ENCODE measurements at regions not wholly inside any gene's neighbourhood (a gene's known extent, or its start where the extent isn't known, plus 50 kb on each side); places are given as distances from the start of the nearest gene placed in this dataset.

- TF ChIP-seq, protein P1, sequence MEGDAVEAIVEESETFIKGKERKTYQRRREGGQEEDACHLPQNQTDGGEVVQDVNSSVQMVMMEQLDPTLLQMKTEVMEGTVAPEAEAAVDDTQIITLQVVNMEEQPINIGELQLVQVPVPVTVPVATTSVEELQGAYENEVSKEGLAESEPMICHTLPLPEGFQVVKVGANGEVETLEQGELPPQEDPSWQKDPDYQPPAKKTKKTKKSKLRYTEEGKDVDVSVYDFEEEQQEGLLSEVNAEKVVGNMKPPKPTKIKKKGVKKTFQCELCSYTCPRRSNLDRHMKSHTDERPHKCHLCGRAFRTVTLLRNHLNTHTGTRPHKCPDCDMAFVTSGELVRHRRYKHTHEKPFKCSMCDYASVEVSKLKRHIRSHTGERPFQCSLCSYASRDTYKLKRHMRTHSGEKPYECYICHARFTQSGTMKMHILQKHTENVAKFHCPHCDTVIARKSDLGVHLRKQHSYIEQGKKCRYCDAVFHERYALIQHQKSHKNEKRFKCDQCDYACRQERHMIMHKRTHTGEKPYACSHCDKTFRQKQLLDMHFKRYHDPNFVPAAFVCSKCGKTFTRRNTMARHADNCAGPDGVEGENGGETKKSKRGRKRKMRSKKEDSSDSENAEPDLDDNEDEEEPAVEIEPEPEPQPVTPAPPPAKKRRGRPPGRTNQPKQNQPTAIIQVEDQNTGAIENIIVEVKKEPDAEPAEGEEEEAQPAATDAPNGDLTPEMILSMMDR (IDR thresholded peaks at IDR 0.05): no peak
These were observed 433.3 kb upstream of the SLITRK1 start for GRCh38 chr13:84315527-84315926.

DNA sequence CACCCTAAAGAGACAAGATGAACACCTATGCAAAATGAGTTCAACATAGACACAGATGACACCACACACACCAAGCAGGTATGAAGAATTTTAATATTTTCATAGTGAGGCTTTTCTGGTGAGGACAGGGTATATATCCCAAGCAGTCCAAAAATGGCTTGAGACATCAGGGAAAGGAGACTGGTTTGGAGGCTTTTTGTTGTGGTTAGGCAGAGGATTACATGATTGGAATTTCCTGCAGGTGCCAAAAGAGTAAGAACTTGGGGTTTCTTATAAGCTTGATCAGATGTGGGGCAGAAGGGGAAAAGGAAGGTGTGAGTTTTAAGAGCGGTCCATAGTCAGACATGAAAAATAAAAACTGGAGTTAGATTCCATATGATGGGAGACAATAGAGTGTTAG lies 420.8 kb upstream of the SLITRK1 start:
- TF ChIP-seq, protein P1 (IDR thresholded peaks at IDR 0.05): no peak

DNA sequence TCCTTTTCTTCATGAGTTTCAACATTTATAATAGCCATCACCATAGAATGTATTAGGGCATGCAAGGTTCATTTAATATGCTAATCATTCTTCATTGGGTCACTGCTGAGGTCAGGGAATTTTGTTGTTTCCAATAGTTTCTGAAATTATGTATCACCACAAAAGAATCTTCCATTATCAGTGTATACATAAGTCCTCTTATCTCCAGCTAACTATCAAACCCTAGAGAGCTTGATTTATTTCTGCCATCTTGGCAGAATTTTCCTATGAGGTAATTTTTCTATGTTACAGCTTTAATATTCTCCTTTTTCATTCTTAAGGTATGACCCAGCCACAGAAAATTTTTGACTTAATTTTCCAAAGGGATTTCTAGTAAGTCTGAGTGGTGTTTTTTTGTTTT lies 415.0 kb upstream of the SLITRK1 start:
- TF ChIP-seq, protein P1 (IDR thresholded peaks at IDR 0.05): no peak

DNA sequence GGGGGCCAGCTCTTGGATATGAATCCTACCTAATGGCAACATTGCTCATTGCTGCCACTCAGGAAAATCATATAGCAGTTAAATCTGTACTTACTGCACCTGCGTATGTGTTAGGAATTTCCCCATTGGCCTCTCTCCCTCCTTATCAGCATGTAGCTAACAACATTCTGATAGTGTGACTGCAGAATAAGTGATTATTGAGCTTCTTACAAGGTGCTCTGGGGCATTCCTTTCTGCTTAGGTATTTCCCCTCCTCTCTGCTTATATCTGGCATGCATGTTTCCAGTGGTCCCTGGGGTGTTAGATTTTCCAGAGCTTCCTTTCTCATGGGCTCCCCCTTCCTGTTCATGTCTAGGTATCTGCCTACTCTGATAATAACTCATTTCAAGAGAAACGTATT lies 414.1 kb upstream of the SLITRK1 start:
- TF ChIP-seq, protein P1 (IDR thresholded peaks at IDR 0.05): no peak

- TF ChIP-seq, protein P1 (IDR thresholded peaks at IDR 0.05): no peak
These were observed 412.3 kb upstream of the SLITRK1 start for GRCh38 chr13:84294576-84294975.

DNA sequence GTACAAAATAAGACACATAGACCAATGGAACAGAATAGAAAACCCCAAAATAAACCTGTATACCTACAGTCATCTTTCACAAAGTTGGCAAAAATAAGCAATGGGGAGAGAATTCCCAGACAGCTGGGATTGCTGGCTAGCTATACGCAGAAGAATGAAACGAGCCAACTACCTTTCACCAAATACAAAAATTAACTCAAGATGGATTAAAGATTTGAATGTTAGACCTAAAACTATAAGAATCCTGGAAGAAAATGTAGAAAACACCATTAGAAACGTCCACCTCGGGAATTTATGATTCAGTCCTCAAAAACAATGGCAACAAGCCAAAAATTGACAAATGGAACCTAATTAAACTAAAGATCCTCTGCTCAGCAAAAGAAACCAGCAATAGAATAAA lies 408.1 kb upstream of the SLITRK1 start:
- TF ChIP-seq, protein P1 (IDR thresholded peaks at IDR 0.05): no peak

DNA sequence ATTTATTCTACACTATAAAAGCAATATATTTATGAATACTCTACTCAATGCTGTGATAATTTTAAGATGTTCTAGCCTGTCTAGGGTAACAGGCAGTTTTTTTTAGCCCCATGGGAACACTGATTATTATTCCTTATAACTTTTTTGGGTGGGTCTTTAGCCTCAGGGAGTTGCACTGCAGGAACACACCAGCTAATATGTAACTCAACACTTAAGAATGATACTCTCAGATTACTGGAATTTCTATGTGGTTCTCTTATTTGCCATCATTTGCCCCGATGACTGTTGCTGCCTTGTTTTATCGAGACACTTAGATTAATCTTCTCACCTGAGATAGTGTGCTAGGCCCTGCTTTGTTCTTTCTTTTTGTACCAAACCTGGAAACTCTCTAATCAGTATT lies 396.9 kb upstream of the SLITRK1 start:
- TF ChIP-seq, protein P1 (IDR thresholded peaks at IDR 0.05): no peak

DNA sequence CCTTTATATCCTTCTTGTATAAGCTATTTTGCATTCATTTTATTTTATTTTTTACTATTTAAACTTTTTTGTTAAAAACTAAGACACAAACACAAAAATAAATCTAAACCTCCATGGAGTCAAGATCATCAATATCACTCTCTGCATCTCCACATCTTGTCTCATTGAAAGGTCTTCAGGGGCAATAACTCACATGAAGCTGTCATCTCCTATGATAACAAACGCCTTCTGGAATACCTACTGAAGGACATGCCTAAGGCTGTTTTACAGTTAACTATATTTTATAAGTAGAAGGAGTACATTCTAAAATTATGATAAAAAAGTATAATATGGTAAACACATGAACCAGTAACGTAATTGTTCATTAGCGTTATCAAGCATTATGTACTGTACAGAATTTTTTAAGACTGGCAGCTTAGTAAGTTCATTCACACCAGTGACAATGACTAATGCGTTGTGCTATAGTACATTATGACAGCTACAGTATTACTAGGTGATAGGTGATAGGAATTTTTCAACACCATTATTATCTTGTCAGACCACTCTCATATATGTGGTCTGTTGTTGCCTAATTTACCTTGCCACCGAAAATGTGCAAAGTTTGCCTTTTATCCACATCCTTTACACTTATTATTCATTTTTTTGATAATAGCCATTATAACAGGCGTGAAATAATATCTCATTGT lies 390.7 kb upstream of the SLITRK1 start:
- TF ChIP-seq, protein P1 (IDR thresholded peaks at IDR 0.05): no peak

Measured in LNCAP (cell line).